Neural cell (in vitro differentiated cells): ENCODE measurements at regions not wholly inside any gene's neighbourhood (a gene's known extent, or its start where the extent isn't known, plus 50 kb on each side); places are given as distances from the start of the nearest gene placed in this dataset.

Experiments used
- H2AFZ ChIP-seq: fragments of 200-600, 300-800 bp; sonication (generic), shearing (Covaris generic); 2 replicates; pipeline ENCODE4 v1.6.0; 2014; ENCODE audit warnings: low read depth, mild to moderate bottlenecking, antibody characterized with exemption, low read length, moderate library complexity
- H3F3A ChIP-seq: fragments of 200-600 bp; shearing (Covaris generic); 2 replicates; pipeline ENCODE4 v1.6.1; 2016; ENCODE audit warnings: mild to moderate bottlenecking, moderate library complexity, mixed read lengths, antibody characterized with exemption, low read length; ENCODE audit not compliant: insufficient read depth, poor library complexity, severe bottlenecking
- H3K27ac ChIP-seq: fragments of 200-600, 300-800 bp; sonication (generic), shearing (Covaris generic); 2 replicates; pipeline ENCODE4 v1.5.1; 2014; ENCODE audit warnings: mild to moderate bottlenecking, low read length, moderate library complexity
- H3K27me3 ChIP-seq: fragments of 300-800, 200-600 bp; sonication (generic), shearing (Covaris generic); 2 replicates; pipeline ENCODE4 v1.6.0; 2014; ENCODE audit warnings: mild to moderate bottlenecking, low read depth, low read length, moderate library complexity; ENCODE audit not compliant: insufficient read depth
- H3K36me3 ChIP-seq: fragments of 300-800, 200-600 bp; sonication (generic), shearing (Covaris generic); 2 replicates; pipeline ENCODE4 v1.5.1; 2014; ENCODE audit warnings: mild to moderate bottlenecking, antibody characterized with exemption, low read length, moderate library complexity; ENCODE audit not compliant: insufficient read depth
- H3K4me2 ChIP-seq: fragments of 300-800, 200-600 bp; sonication (generic), shearing (Covaris generic); 2 replicates; pipeline ENCODE4 v1.6.0; 2014; ENCODE audit warnings: mild to moderate bottlenecking, low read length
- H3K4me3 ChIP-seq: fragments of 300-800, 200-600 bp; sonication (generic), shearing (Covaris generic); 2 replicates; pipeline ENCODE4 v1.5.1; 2014; ENCODE audit warnings: mild to moderate bottlenecking, low read length, moderate library complexity
- H3K79me2 ChIP-seq: fragments of 200-600 bp; shearing (Covaris generic); replicated peaks from 2 replicates; pipeline ENCODE4 v1.6.0; 2014; ENCODE audit warnings: mild to moderate bottlenecking, low read length, moderate library complexity; ENCODE audit not compliant: insufficient read depth
- H3K9ac ChIP-seq: fragments of 300-800, 200-600 bp; sonication (generic), shearing (Covaris generic); 2 replicates; pipeline ENCODE4 v1.6.1; 2016; ENCODE audit warnings: mild to moderate bottlenecking, low read length, mixed read lengths
- H3K9me2 ChIP-seq: fragments of 200-600 bp; shearing (Covaris generic); 2 replicates; pipeline ENCODE4 v1.6.1; 2016; ENCODE audit warnings: mild to moderate bottlenecking, low read length, mixed read lengths; ENCODE audit not compliant: insufficient read depth
- H3K9me3 ChIP-seq: fragments of 200-600, 300-800 bp; sonication (generic), shearing (Covaris generic); 2 replicates; pipeline ENCODE4 v1.6.1; 2016; ENCODE audit warnings: mild to moderate bottlenecking, mixed run types, low read length, moderate library complexity, mixed read lengths
- H4K20me1 ChIP-seq: fragments of 200-600 bp; shearing (Covaris generic); 2 replicates; pipeline ENCODE4 v1.6.1; 2016; ENCODE audit warnings: mild to moderate bottlenecking, mixed run types; ENCODE audit not compliant: insufficient read depth
- CTCF ChIP-seq: fragments of 450-650 bp; IDR thresholded peaks from 2 replicates; pipeline ENCODE4 v1.5.1; 2014; ENCODE audit warnings: antibody characterized with exemption, mild to moderate bottlenecking, moderate library complexity; ENCODE audit not compliant: poor library complexity, severe bottlenecking
- EP300 ChIP-seq: fragments of 450-650 bp; conservative IDR thresholded peaks from 2 replicates; pipeline ENCODE4 v1.6.1; 2014; ENCODE audit warnings: antibody characterized with exemption, mild to moderate bottlenecking, moderate library complexity; ENCODE audit not compliant: poor library complexity, severe bottlenecking
- EZH2 ChIP-seq: fragments of 200-600, 300-800 bp; shearing (Covaris generic), sonication (generic); IDR thresholded peaks from 2 replicates; pipeline ENCODE4 v1.6.1; 2014; ENCODE audit warnings: antibody characterized with exemption, low read length, borderline replicate concordance, mild to moderate bottlenecking; ENCODE audit not compliant: insufficient read depth, poor library complexity, severe bottlenecking
- MXI1 ChIP-seq: fragments of 450-650 bp; conservative IDR thresholded peaks from 2 replicates; pipeline ENCODE4 v1.6.1; 2014; ENCODE audit warnings: antibody characterized with exemption, mild to moderate bottlenecking; ENCODE audit not compliant: poor library complexity, severe bottlenecking
- POLR2AphosphoS5 ChIP-seq: IDR thresholded peaks from 2 replicates; pipeline ENCODE4 v1.6.1; 2012
- RAD21 ChIP-seq: fragments of 450-650 bp; conservative IDR thresholded peaks from 2 replicates; pipeline ENCODE4 v1.6.1; 2014; ENCODE audit warnings: antibody characterized with exemption, mild to moderate bottlenecking, moderate library complexity
- REST ChIP-seq: IDR thresholded peaks from 2 replicates; pipeline ENCODE4 v1.6.1; 2012; ENCODE audit warnings: borderline replicate concordance
- SMC3 ChIP-seq: fragments of 450-650 bp; conservative IDR thresholded peaks from 2 replicates; pipeline ENCODE4 v1.6.1; 2014; ENCODE audit warnings: antibody characterized with exemption, mild to moderate bottlenecking, moderate library complexity; ENCODE audit not compliant: poor library complexity
- TAF1 ChIP-seq: IDR thresholded peaks from 2 replicates; pipeline ENCODE4 v1.6.1; 2012; ENCODE audit warnings: low read depth

- H3K9me3 ChIP-seq = no peaks in the 10 kb centered on the region
- TF ChIP-seq REST (no peak), EZH2 (no peak), TAF1 (no peak), EP300 (no peak), RAD21 (no peak), CTCF (no peak), MXI1 (no peak), POLR2AphosphoS5 (no peak), SMC3 (no peak)
- no peaks in the 10 kb centered on the region for H3K79me2 ChIP-seq
- no peak overlapping the region for H2AFZ ChIP-seq
- H3K27ac ChIP-seq = no peak overlapping the region
- no peaks in the 10 kb centered on the region for H4K20me1 ChIP-seq
- no peaks in the 10 kb centered on the region for H3K36me3 ChIP-seq
- no peaks in the 10 kb centered on the region for H3K27me3 ChIP-seq
- H3F3A ChIP-seq = no peaks in the 10 kb centered on the region
- H3K4me3 ChIP-seq = no peak overlapping the region
- H3K9me2 ChIP-seq = no peaks in the 10 kb centered on the region
- H3K9ac ChIP-seq = no peak overlapping the region
- H3K4me2 ChIP-seq = no peak overlapping the region
Measured at GRCh38 chr7:155145477-155146255, 75.5 kb downstream of the HTR5A start.

GRCh38 chr7:155147172-155147571 is 77.0 kb downstream of the HTR5A start:
- TF ChIP-seq TAF1 (no peak), CTCF (no peak), EP300 (no peak), MXI1 (no peak), POLR2AphosphoS5 (no peak), EZH2 (no peak), REST (no peak), SMC3 (no peak), RAD21 (no peak)
- Histone ChIP-seq H3K36me3 (no peaks in the 10 kb centered on the region), H3K27ac (no peak overlapping the region), H3K9ac (no peak overlapping the region), H3K9me2 (no peaks in the 10 kb centered on the region), H3K9me3 (no peaks in the 10 kb centered on the region), H3K27me3 (no peaks in the 10 kb centered on the region), H3K79me2 (no peaks in the 10 kb centered on the region), H2AFZ (no peak overlapping the region), H4K20me1 (no peaks in the 10 kb centered on the region), H3K4me3 (no peak overlapping the region), H3F3A (no peaks in the 10 kb centered on the region), H3K4me2 (no peak overlapping the region)
